ENCODE measurements at regions not wholly inside any gene's neighbourhood (a gene's known extent, or its start where the extent isn't known, plus 50 kb on each side); places are given as distances from the start of the nearest gene placed in this dataset.

- TF ChIP-seq FOSL1 (tag; conservative IDR thresholded peaks at IDR 0.05) (peak; percentile 48; the same call in 1 of the 2 replicates), ZEB2 (IDR thresholded peaks at IDR 0.05) (no peak), JUNB (CRISPR knock-in tag; conservative IDR thresholded peaks at IDR 0.05) (no peak), ZNF766 (CRISPR knock-in tag; conservative IDR thresholded peaks at IDR 0.05) (0 out of 2 replicates have a peak, but pooled peaks have one; percentile 83), CHCHD3 (CRISPR knock-in tag; IDR thresholded peaks at IDR 0.05) (no peak), SMAD4 (CRISPR knock-in tag; conservative IDR thresholded peaks at IDR 0.05) (peak; percentile 69), ZNF609 (CRISPR knock-in tag; IDR thresholded peaks at IDR 0.05; ENCODE audit: borderline replicate concordance) (0 out of 2 replicates have a peak, but pooled peaks have one; percentile 20), NCOA1 (IDR thresholded peaks at IDR 0.05; ENCODE audit: low read depth) (no peak), ZNF395 (CRISPR knock-in tag; IDR thresholded peaks at IDR 0.05) (peak; percentile 80), TCF3 (CRISPR knock-in tag; IDR thresholded peaks at IDR 0.05) (peak; percentile 10; the same call in 1 of the 2 replicates), C11orf30 (IDR thresholded peaks at IDR 0.05; ENCODE audit: low read depth) (no peak), MCM2 (IDR thresholded peaks at IDR 0.05; ENCODE audit: low read depth) (no peak), NCOA6 (IDR thresholded peaks at IDR 0.05) (no peak), USF2 (CRISPR knock-in tag; IDR thresholded peaks at IDR 0.05) (peak; percentile 95), GTF3C2 (IDR thresholded peaks at IDR 0.05; ENCODE audit: borderline replicate concordance, extremely low read depth, insufficient read length) (no peak), ZBTB49 (CRISPR knock-in tag; IDR thresholded peaks at IDR 0.05; ENCODE audit: borderline replicate concordance) (0 out of 2 replicates have a peak, but pooled peaks have one; percentile 59)
Observed at GRCh38 chr1:234755449-234755863, 145.5 kb upstream of the IRF2BP2 start (continued).

Measured in K562 (cell line).